Sigmoid colon (tissue), 6 donors: ENCODE measurements at regions not wholly inside any gene's neighbourhood (a gene's known extent, or its start where the extent isn't known, plus 50 kb on each side); places are given as distances from the start of the nearest gene placed in this dataset.

Experiments
- DNase-seq: peaks from one replicate; pipeline ENCODE4 v3.0.0-alpha.2; 2019
- H3K27ac ChIP-seq, 4 donors: fragments of 200-600 bp; sonication (generic); one replicate each; pipeline ENCODE4 v1.5.1; 2016 to 2019; ENCODE audit warnings: mild to moderate bottlenecking in 1 of 4
- H3K27me3 ChIP-seq, 3 donors: fragments of 200-600 bp; sonication (generic); one replicate each; pipeline ENCODE4 v1.5.1; 2019; ENCODE audit warnings: mild to moderate bottlenecking in 1 of 3
- H3K36me3 ChIP-seq, 4 donors: fragments of 200-600 bp; sonication (generic); one replicate each; pipeline ENCODE4 v1.5.1; 2016 to 2019
- H3K4me1 ChIP-seq, 4 donors: fragments of 200-600 bp; sonication (generic); one replicate each; pipeline ENCODE4 v1.5.1; 2017 to 2019
- H3K4me3 ChIP-seq, 4 donors: fragments of 200-600 bp; sonication (generic); one replicate each; pipeline ENCODE4 v1.5.1; 2017 to 2019; ENCODE audit warnings: mild to moderate bottlenecking in 2 of 4, moderate library complexity in 1 of 4
- H3K9me3 ChIP-seq, 4 donors: fragments of 200-600 bp in 3 of 4; sonication (generic) in 3 of 4; one replicate each; pipeline versions ENCODE4 v1.5.1 to v1.6.1; 2013 to 2019
- CTCF ChIP-seq, 4 experiments: fragments of 450-650 bp in 3 of 4; fragments of 200-600 bp in 1 of 4; IDR thresholded peaks; one replicate each; pipeline ENCODE4 v1.5.1; 2016 to 2019; ENCODE audit warnings: antibody characterized with exemption in 4 of 4, mild to moderate bottlenecking in 3 of 4, moderate library complexity in 2 of 4
- EP300 ChIP-seq, 4 donors: sonication (generic); formaldehyde crosslinking; IDR thresholded peaks; one replicate each; pipeline ENCODE4 v1.6.1; 2017; ENCODE audit warnings: antibody characterized with exemption in 4 of 4
- POLR2A ChIP-seq, 2 donors: fragments of 450-650 bp; IDR thresholded peaks; one replicate each; pipeline ENCODE4 v1.6.1; 2016; ENCODE audit warnings: antibody characterized with exemption in 2 of 2, mild to moderate bottlenecking in 2 of 2, moderate library complexity in 2 of 2
- POLR2AphosphoS5 ChIP-seq, 4 donors: sonication (generic); formaldehyde crosslinking; IDR thresholded peaks; one replicate each; pipeline ENCODE4 v1.6.1; 2017; ENCODE audit warnings: antibody characterized with exemption in 4 of 4
- WGBS, 2 donors: extraction: QIAGEN DNeasy Blood & Tissue Kit; methylation state at CpG; one replicate each; pipeline ENCODE4 v1.1.7; 2013; 5-methylcytosine and 5-hydroxymethylcytosine counted together
- intact Hi-C: fragments of 100-400 bp; cut with DNase I; formaldehyde crosslinking; loops from one replicate; pipeline ENCODE4 v1.15.1; 2023
- donor health status: healthy with polysubstance abuse.
- donor health status: healthy.

- intact Hi-C loops: no loop called here
- H3K4me1 ChIP-seq: peaks cover 0 to 8% (median 2%) of the 10 kb centered on the region in 4 donors
- H3K27me3 ChIP-seq: no peaks in the 10 kb centered on the region
- no peak overlapping the region for H3K4me3 ChIP-seq
- DNase-seq: no peak
- WGBS, 2 donors: 89 to 92% methylated on average over 3 of the region's 3 CpGs
- H3K9me3 ChIP-seq: no peaks in the 10 kb centered on the region
- TF ChIP-seq POLR2AphosphoS5 (IDR thresholded peaks at IDR 0.05) (no peak), POLR2A (IDR thresholded peaks at IDR 0.05) (no peak), EP300 (IDR thresholded peaks at IDR 0.05) (no peak), CTCF (IDR thresholded peaks at IDR 0.05) (no peak)
- H3K27ac ChIP-seq: no peak overlapping the region
- H3K36me3 ChIP-seq: no peaks in the 10 kb centered on the region
Measured at GRCh38 chr12:107446476-107446875, 239.1 kb upstream of the PWP1 start.

- DNase-seq: no peak
- 90% methylated on average over 5 of the region's 5 CpGs for WGBS, 2 donors
- intact Hi-C loops: no loop called here
- Histone ChIP-seq H3K36me3 (no peaks in the 10 kb centered on the region), H3K27ac (no peak overlapping the region), H3K27me3 (no peaks in the 10 kb centered on the region), H3K4me1 (peaks cover 0 to 5% (median 1%) of the 10 kb centered on the region in 4 donors), H3K9me3 (no peaks in the 10 kb centered on the region), H3K4me3 (no peak overlapping the region)
- no peak for TF ChIP-seq CTCF (IDR thresholded peaks at IDR 0.05)
- TF ChIP-seq EP300 (IDR thresholded peaks at IDR 0.05): no peak
- no peak for TF ChIP-seq POLR2A (IDR thresholded peaks at IDR 0.05)
- no peak for TF ChIP-seq POLR2AphosphoS5 (IDR thresholded peaks at IDR 0.05)
Measured at GRCh38 chr12:107447336-107447735, 238.3 kb upstream of the PWP1 start.

- Histone ChIP-seq H3K27ac (no peak overlapping the region), H3K27me3 (no peaks in the 10 kb centered on the region), H3K9me3 (peaks cover 0 to 1% (median 0%) of the 10 kb centered on the region in 4 donors), H3K36me3 (no peaks in the 10 kb centered on the region), H3K4me3 (no peak overlapping the region), H3K4me1 (no peaks in the 10 kb centered on the region)
- 77 to 79% methylated on average over 1 of the region's 1 CpG for WGBS, 2 donors
- intact Hi-C loops: no loop called here
- DNase-seq: no peak
- TF ChIP-seq POLR2AphosphoS5 (IDR thresholded peaks at IDR 0.05): no peak
- no peak for TF ChIP-seq CTCF (IDR thresholded peaks at IDR 0.05)
- TF ChIP-seq POLR2A (IDR thresholded peaks at IDR 0.05): no peak
Measured at GRCh38 chr12:107448198-107448597, 237.4 kb upstream of the PWP1 start.

GRCh38 chr12:107449891-107450290 lies 235.7 kb upstream of the PWP1 start:
- no peak for DNase-seq
- no peaks in the 10 kb centered on the region for H3K27me3 ChIP-seq
- intact Hi-C loops: no loop called here
- H3K36me3 ChIP-seq: no peaks in the 10 kb centered on the region
- no peaks in the 10 kb centered on the region for H3K4me1 ChIP-seq
- no peak overlapping the region for H3K27ac ChIP-seq
- no peak overlapping the region for H3K4me3 ChIP-seq
- no peak for TF ChIP-seq EP300 (IDR thresholded peaks at IDR 0.05)
- TF ChIP-seq CTCF (IDR thresholded peaks at IDR 0.05): no peak
- TF ChIP-seq POLR2AphosphoS5 (IDR thresholded peaks at IDR 0.05): no peak
- no peak for TF ChIP-seq POLR2A (IDR thresholded peaks at IDR 0.05)
- H3K9me3 ChIP-seq: peaks cover 0 to 5% (median 0%) of the 10 kb centered on the region in 4 donors
- 70 to 84% methylated on average over 1 of the region's 1 CpG for WGBS, 2 donors

GRCh38 chr12:107450541-107450940 lies 235.1 kb upstream of the PWP1 start:
- no peaks in the 10 kb centered on the region for H3K36me3 ChIP-seq
- no peak for DNase-seq
- H3K27me3 ChIP-seq: no peaks in the 10 kb centered on the region
- intact Hi-C loops: no loop called here
- no peak overlapping the region for H3K4me3 ChIP-seq
- no peaks in the 10 kb centered on the region for H3K4me1 ChIP-seq
- peaks cover 0 to 5% (median 0%) of the 10 kb centered on the region in 4 donors for H3K9me3 ChIP-seq
- no peak overlapping the region for H3K27ac ChIP-seq
- no peak for TF ChIP-seq CTCF (IDR thresholded peaks at IDR 0.05)
- no peak for TF ChIP-seq EP300 (IDR thresholded peaks at IDR 0.05)
- no peak for TF ChIP-seq POLR2A (IDR thresholded peaks at IDR 0.05)
- no peak for TF ChIP-seq POLR2AphosphoS5 (IDR thresholded peaks at IDR 0.05)
- WGBS, 2 donors: 36 to 54% methylated on average over 3 of the region's 3 CpGs
